H1 (cell line): ENCODE measurements at regions not wholly inside any gene's neighbourhood (a gene's known extent, or its start where the extent isn't known, plus 50 kb on each side); places are given as distances from the start of the nearest gene placed in this dataset.

ENCODE experiments used
- CBX8 ChIP-seq: fragments of 300-800, 300-1000 bp; sonication (generic); IDR thresholded peaks from 2 replicates; pipeline ENCODE4 v1.7.1; 2016; ENCODE audit warnings: low read depth, low read length, borderline replicate concordance
- EP300 ChIP-seq, 2 experiments: IDR thresholded peaks; 1 replicate in 1 of 2; 2 replicates in 1 of 2; pipeline ENCODE4 v1.6.1; 2011 to 2012; ENCODE audit warnings: low read depth in 2 of 2, low read length in 2 of 2, mild to moderate bottlenecking in 2 of 2, borderline replicate concordance in 1 of 2, inconsistent platforms in 1 of 2, moderate library complexity in 1 of 2
- GABPA ChIP-seq: IDR thresholded peaks from 2 replicates; pipeline ENCODE4 v1.6.1; 2011; ENCODE audit warnings: mild to moderate bottlenecking, low read length, moderate library complexity, borderline replicate concordance; ENCODE audit not compliant: insufficient read depth
- GTF2F1 ChIP-seq: IDR thresholded peaks from 2 replicates; pipeline ENCODE4 v1.6.1; 2012; ENCODE audit warnings: low read depth, low read length, improper control_type of control experiment, borderline replicate concordance
- HDAC2 ChIP-seq, 2 experiments: fragments of 300-600 bp in 1 of 2; sonication (generic) in 1 of 2; IDR thresholded peaks; 2 replicates each; pipeline ENCODE4 v1.6.1; 2011 to 2012; ENCODE audit warnings: low read depth in 2 of 2, low read length in 2 of 2, mild to moderate bottlenecking in 2 of 2, moderate library complexity in 2 of 2, borderline replicate concordance in 1 of 2, inconsistent platforms in 1 of 2
- MAFK ChIP-seq: IDR thresholded peaks from 2 replicates; pipeline ENCODE4 v1.6.1; 2012; ENCODE audit warnings: low read depth, mild to moderate bottlenecking, improper control_type of control experiment, low read length
- POLR2A ChIP-seq, 2 experiments: IDR thresholded peaks; 1 replicate in 1 of 2; 2 replicates in 1 of 2; pipeline ENCODE4 v1.6.1; 2011; ENCODE audit warnings: low read depth in 2 of 2, low read length in 2 of 2, mild to moderate bottlenecking in 2 of 2; ENCODE audit errors: control extremely low read depth in 1 of 2
- RAD21 ChIP-seq, 2 experiments: IDR thresholded peaks in 1 of 2; conservative IDR thresholded peaks in 1 of 2; 2 replicates each; pipeline ENCODE4 v1.6.1; 2011; ENCODE audit warnings: low read depth in 2 of 2, low read length in 2 of 2, improper control_type of control experiment in 1 of 2, inconsistent platforms in 1 of 2, mild to moderate bottlenecking in 1 of 2, moderate library complexity in 1 of 2
- RBBP5 ChIP-seq: IDR thresholded peaks from 2 replicates; pipeline ENCODE4 v1.7.1; 2012; ENCODE audit warnings: low read depth, mild to moderate bottlenecking, inconsistent platforms, low read length, moderate library complexity, borderline replicate concordance
- SP1 ChIP-seq: IDR thresholded peaks from 2 replicates; pipeline ENCODE4 v1.6.1; 2011; ENCODE audit warnings: low read depth, low read length
- TAF1 ChIP-seq: IDR thresholded peaks from 2 replicates; pipeline ENCODE4 v1.6.1; 2011; ENCODE audit warnings: mild to moderate bottlenecking, low read depth, low read length
- TF ChIP-seq, protein P1 (sequence below): IDR thresholded peaks from 2 replicates; pipeline ENCODE4 v1.6.1; 2011; ENCODE audit warnings: low read length, improper control_type of control experiment
- TF ChIP-seq, protein P2 (sequence below): IDR thresholded peaks from 2 replicates; pipeline ENCODE4 v1.6.1; 2012; ENCODE audit warnings: inconsistent platforms
- TF ChIP-seq, protein P3 (sequence below), 3 experiments: IDR thresholded peaks; 1 replicate in 2 of 3; 2 replicates in 1 of 3; pipeline versions ENCODE4 v1.5.1 to v1.6.1; 2011; ENCODE audit warnings: low read length in 3 of 3, mild to moderate bottlenecking in 3 of 3, inconsistent platforms in 2 of 3, low read depth in 1 of 3, moderate library complexity in 1 of 3; ENCODE audit not compliant: insufficient read depth in 1 of 3; ENCODE audit errors: control extremely low read depth in 1 of 3

DNA sequence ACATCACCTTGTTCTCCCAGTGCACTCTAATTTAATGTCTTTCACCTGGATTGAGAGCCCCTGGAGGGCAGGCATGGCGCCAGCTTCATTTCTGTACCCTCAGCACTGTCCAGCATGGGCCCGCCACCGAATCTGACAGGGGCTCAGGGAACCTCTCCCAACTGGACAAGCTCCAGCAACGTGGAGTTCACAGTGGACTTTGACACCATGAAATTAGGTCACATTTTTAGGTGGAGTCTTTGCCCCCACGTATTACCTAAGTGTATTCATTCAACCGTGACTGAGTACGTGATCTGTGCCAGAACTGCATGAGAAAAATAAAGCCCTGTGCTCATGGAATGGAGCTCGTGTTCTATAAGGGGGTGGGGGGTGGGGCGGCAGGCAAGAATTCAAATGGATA is 94.1 kb upstream of the ATP2B2 start:
- TF ChIP-seq CBX8 (no peak), RBBP5 (no peak), POLR2A (IDR thresholded peaks at IDR 0.05; ENCODE audit: control extremely low read depth in 1 of 2, low read depth in 2 of 2, low read length in 2 of 2) (no peak), TAF1 (no peak), GTF2F1 (no peak), SP1 (no peak), EP300 (IDR thresholded peaks at IDR 0.05; ENCODE audit: borderline replicate concordance in 1 of 2, low read depth in 2 of 2, low read length in 2 of 2) (no peak), GABPA (no peak), HDAC2 (IDR thresholded peaks at IDR 0.05; ENCODE audit: borderline replicate concordance in 1 of 2, low read depth in 2 of 2, low read length in 2 of 2) (no peak), MAFK (no peak), RAD21 (IDR thresholded peaks at IDR 0.05 in 1 of 2, conservative IDR thresholded peaks at IDR 0.05 in 1 of 2; ENCODE audit: low read depth in 2 of 2, low read length in 2 of 2) (no peak)
- TF ChIP-seq, protein P1, sequence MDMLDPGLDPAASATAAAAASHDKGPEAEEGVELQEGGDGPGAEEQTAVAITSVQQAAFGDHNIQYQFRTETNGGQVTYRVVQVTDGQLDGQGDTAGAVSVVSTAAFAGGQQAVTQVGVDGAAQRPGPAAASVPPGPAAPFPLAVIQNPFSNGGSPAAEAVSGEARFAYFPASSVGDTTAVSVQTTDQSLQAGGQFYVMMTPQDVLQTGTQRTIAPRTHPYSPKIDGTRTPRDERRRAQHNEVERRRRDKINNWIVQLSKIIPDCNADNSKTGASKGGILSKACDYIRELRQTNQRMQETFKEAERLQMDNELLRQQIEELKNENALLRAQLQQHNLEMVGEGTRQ = no peak
- TF ChIP-seq, protein P2, sequence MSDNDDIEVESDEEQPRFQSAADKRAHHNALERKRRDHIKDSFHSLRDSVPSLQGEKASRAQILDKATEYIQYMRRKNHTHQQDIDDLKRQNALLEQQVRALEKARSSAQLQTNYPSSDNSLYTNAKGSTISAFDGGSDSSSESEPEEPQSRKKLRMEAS = no peak
- TF ChIP-seq, protein P3, sequence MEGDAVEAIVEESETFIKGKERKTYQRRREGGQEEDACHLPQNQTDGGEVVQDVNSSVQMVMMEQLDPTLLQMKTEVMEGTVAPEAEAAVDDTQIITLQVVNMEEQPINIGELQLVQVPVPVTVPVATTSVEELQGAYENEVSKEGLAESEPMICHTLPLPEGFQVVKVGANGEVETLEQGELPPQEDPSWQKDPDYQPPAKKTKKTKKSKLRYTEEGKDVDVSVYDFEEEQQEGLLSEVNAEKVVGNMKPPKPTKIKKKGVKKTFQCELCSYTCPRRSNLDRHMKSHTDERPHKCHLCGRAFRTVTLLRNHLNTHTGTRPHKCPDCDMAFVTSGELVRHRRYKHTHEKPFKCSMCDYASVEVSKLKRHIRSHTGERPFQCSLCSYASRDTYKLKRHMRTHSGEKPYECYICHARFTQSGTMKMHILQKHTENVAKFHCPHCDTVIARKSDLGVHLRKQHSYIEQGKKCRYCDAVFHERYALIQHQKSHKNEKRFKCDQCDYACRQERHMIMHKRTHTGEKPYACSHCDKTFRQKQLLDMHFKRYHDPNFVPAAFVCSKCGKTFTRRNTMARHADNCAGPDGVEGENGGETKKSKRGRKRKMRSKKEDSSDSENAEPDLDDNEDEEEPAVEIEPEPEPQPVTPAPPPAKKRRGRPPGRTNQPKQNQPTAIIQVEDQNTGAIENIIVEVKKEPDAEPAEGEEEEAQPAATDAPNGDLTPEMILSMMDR (IDR thresholded peaks at IDR 0.05; ENCODE audit: control extremely low read depth in 1 of 3, insufficient read depth in 1 of 3, low read depth in 1 of 3, low read length in 3 of 3) = no peak
